ENCODE measurements at regions not wholly inside any gene's neighbourhood (a gene's known extent, or its start where the extent isn't known, plus 50 kb on each side); places are given as distances from the start of the nearest gene placed in this dataset.
A peak's percentile ranks its signal among the peaks of the same experiment; 100 is the strongest.
"Not testable (repeated sequence)": the region's sequence is repeated elsewhere in the genome, so short reads cannot be mapped to it uniquely, and the experiment has no call there.

DNA sequence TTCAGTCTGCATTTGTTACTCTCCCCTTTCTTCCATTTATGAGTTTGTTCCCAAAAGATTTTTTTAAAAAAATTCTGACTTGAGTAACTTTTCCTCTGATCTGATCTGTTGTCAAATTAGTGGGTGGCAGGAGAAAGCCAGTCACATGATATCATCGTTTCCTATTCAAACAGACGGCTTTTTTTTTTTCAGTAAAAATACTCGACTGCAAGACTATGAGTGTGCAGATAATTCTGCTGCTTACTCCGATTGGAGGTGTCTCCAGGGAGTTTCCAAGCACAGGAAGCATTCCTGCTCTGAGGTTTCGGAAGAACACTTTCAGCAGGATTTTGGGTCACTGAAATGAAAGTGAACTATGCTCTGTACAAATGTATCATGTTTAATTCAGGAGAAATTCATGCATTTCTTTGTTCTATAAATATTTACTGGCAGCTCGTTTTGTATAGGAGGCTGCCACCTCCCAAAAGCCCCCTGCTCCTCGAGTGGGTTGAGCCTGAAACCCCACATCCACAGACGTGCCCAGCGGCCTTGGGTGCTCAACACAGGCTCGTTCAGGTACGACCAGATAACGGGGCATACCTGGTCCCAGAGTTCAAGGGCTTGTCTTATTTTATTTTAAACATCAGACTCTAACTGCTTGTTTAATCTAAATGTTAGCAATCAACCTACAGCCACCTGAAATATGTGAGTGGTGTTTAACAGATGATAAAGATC is 126.9 kb upstream of the ZNF516 start:
- TF ChIP-seq POLR2A (IDR thresholded peaks at IDR 0.05; ENCODE audit: low read length), result no peak
- no peak for TF ChIP-seq GATA1 (IDR thresholded peaks at IDR 0.05; ENCODE audit: low read depth, low read length)
- no peak for DNase-seq

- DNase-seq, result no peak
- TF ChIP-seq GATA1 (IDR thresholded peaks at IDR 0.05; ENCODE audit: low read depth, low read length) (no peak), POLR2A (IDR thresholded peaks at IDR 0.05; ENCODE audit: low read length) (no peak)
Observed at GRCh38 chr18:76621226-76621625, 126.2 kb upstream of the ZNF516 start.

- TF ChIP-seq POLR2A (IDR thresholded peaks at IDR 0.05; ENCODE audit: low read length), result no peak
Observed at GRCh38 chr18:76620321-76621170, 125.5 kb upstream of the ZNF516 start.

DNA sequence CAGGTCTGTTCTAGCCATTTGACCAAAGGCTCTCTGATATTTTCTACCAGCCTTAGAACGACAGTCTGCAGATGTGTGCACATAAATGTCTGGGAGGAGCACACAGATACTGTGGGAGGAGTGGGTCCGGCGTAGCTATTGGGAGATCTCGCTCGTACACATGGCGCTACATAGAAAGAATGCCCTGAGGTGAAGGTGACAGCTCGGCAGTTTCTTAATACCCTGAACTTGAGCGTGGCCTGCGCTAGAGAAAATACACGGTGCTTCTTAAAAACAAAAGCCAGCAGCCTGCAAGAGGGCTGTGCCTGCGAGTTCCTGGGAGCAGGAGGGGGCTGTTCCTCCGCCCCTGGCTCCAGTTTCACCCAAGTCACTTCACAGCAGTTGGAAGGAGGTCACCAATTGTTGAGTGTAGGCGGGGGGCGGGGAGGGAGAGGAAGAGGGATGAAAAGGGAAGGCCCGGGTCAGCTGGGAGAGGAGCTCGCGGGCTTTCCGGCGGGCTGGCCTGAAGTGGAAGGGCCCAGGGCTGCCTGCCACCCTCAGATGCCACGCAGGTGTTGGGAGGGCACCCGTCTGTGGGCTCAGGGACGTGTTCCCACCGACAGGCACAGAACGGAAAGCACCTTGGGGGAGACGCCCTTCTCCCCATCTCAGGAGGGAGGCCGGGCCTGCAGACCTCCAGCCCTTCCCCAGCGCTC is 124.7 kb upstream of the ZNF516 start:
- TF ChIP-seq POLR2A (IDR thresholded peaks at IDR 0.05; ENCODE audit: low read length) (no peak), GATA1 (IDR thresholded peaks at IDR 0.05; ENCODE audit: low read depth, low read length) (no peak)
- no peak for DNase-seq

More at GRCh38 chr18:76620321-76621170, 125.5 kb upstream of the ZNF516 start:
- DNase-seq, result peak; percentile 47 to 50

DNA sequence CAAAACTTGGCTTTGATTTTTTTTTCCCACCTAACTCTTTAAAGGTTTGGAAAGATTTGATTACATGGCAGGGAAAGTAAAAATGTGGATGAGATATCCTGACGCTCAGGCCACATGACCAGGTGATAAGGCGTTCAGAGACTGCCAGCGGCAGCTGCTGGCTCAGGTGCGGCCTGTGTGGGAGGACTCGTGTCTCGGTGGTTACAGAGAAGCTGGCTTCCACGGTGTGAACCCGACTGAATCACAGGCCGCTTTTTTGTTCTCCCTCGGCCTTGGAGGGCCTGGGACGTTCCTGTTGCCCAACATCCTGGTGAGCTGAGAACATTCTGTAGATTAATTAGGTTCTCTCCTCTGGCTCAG is 124.2 kb upstream of the ZNF516 start:
- DNase-seq, result no peak

DNA sequence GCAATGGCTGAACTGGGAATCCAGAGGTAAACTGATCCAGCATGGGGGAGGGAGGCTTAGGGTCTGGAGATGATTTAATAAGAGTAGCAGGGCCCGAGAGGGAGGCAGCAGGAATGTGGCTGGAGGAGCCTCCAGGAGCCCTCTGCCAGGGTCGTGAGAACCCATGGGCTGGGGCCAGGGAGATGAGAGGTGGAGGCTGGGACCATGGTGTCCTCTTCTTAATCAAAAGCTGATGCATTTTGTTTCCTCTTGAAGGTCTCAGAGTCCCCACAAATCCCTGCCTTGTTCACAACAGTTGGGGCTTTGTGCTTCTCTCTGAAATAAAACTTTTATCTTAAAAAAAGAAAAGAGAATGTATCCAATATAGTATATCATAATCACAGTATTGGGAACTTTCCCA is 123.7 kb upstream of the ZNF516 start:
- no peak for DNase-seq

More for the DNA sequence above, 124.2 kb upstream of the ZNF516 start:
- no peak for TF ChIP-seq GATA1 (IDR thresholded peaks at IDR 0.05; ENCODE audit: low read depth, low read length)
- no peak for TF ChIP-seq POLR2A (IDR thresholded peaks at IDR 0.05; ENCODE audit: low read length)

GRCh38 chr18:76616373-76616772 is 121.3 kb upstream of the ZNF516 start:
- no peak for DNase-seq
- TF ChIP-seq POLR2A (IDR thresholded peaks at IDR 0.05; ENCODE audit: low read length) (no peak), GATA1 (IDR thresholded peaks at IDR 0.05; ENCODE audit: low read depth, low read length) (no peak)

More for the DNA sequence above, 123.7 kb upstream of the ZNF516 start:
- no peak for TF ChIP-seq POLR2A (IDR thresholded peaks at IDR 0.05; ENCODE audit: low read length)
- TF ChIP-seq GATA1 (IDR thresholded peaks at IDR 0.05; ENCODE audit: low read depth, low read length), result no peak

GRCh38 chr18:76615065-76615733 is 120.2 kb upstream of the ZNF516 start:
- no peak for DNase-seq
- no peak for TF ChIP-seq POLR2A (IDR thresholded peaks at IDR 0.05; ENCODE audit: low read length)
- no peak for TF ChIP-seq GATA1 (IDR thresholded peaks at IDR 0.05; ENCODE audit: low read depth, low read length)

GRCh38 chr18:76613755-76614120 is 118.7 kb upstream of the ZNF516 start:
- TF ChIP-seq POLR2A (IDR thresholded peaks at IDR 0.05; ENCODE audit: low read length) (no peak), GATA1 (IDR thresholded peaks at IDR 0.05; ENCODE audit: low read depth, low read length) (no peak)
- no peak for DNase-seq

GRCh38 chr18:76613053-76613754 is 118.2 kb upstream of the ZNF516 start:
- TF ChIP-seq GATA1 (IDR thresholded peaks at IDR 0.05; ENCODE audit: low read depth, low read length), result no peak
- TF ChIP-seq POLR2A (IDR thresholded peaks at IDR 0.05; ENCODE audit: low read length), result no peak
- DNase-seq, result no peak

DNA sequence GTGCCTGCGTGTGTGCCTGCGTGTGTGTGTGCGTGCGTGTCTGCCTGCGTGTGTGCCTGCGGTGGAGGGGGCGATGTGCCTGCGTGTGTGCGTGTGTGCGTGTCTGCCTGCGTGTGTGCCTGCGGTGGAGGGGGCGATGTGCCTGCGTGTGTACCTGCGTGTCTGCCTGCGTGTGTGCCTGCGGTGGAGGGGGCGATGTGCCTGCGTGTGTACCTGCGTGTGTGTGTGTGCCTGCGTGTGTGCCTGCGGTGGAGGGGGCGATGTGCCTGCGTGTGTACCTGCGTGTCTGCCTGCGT is 116.7 kb upstream of the ZNF516 start:
- not testable (repeated sequence) for DNase-seq

GRCh38 chr18:76610933-76611749 is 116.1 kb upstream of the ZNF516 start:
- no peak for DNase-seq
- TF ChIP-seq POLR2A (IDR thresholded peaks at IDR 0.05; ENCODE audit: low read length), result no peak
- no peak for TF ChIP-seq GATA1 (IDR thresholded peaks at IDR 0.05; ENCODE audit: low read depth, low read length)

DNA sequence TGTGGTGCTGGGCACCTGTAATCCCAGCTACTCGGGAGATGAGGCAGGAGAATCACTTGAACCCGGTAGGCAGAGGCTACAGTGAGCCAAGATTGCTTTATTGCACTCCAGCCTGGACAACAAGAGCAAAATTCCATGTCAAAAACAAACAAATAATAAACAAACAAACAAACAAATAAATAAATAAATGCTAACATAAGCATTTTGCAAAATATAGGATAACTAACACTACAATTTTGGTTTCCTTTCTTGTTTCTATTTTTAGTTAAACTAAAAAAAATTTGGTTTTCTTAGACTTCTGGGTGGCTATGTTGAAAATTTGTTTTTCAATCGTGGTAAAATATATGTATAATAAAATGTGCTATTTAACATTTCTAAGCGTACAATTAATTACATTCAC is 115.0 kb upstream of the ZNF516 start:
- DNase-seq, result no peak
- TF ChIP-seq POLR2A (IDR thresholded peaks at IDR 0.05; ENCODE audit: low read length) (no peak), GATA1 (IDR thresholded peaks at IDR 0.05; ENCODE audit: low read depth, low read length) (no peak)
